Cardiac muscle cell (in vitro differentiated cells and primary cell): ENCODE measurements at regions not wholly inside any gene's neighbourhood (a gene's known extent, or its start where the extent isn't known, plus 50 kb on each side); places are given as distances from the start of the nearest gene placed in this dataset.

ENCODE experiments used
- DNase-seq, 2 donors: peaks; one replicate each; pipeline versions ENCODE4 v3.0.0 to v3.0.0-alpha.2; 2010 to 2017; ENCODE audit warnings: low read depth in 1 of 2, low spot score in 1 of 2
- H3K27ac ChIP-seq: fragments of 200-600 bp; sonication (generic); 2 replicates; pipeline ENCODE4 v1.5.1; 2016
- H3K27me3 ChIP-seq: fragments of 200-600 bp; sonication (generic); 2 replicates; pipeline ENCODE4 v1.6.0; 2016; ENCODE audit warnings: control low read depth
- H3K36me3 ChIP-seq: fragments of 200-600 bp; sonication (generic); 2 replicates; pipeline ENCODE4 v1.5.1; 2016; ENCODE audit warnings: control low read depth
- H3K4me1 ChIP-seq: fragments of 200-600 bp; sonication (generic); 2 replicates; pipeline ENCODE4 v1.8.1; 2017; ENCODE audit warnings: low read depth, mild to moderate bottlenecking, mixed run types
- H3K4me3 ChIP-seq: fragments of 200-600 bp; sonication (generic); 2 replicates; pipeline ENCODE4 v1.5.1; 2016; ENCODE audit warnings: mild to moderate bottlenecking
- H3K9me3 ChIP-seq: fragments of 200-600 bp; sonication (generic); 2 replicates; pipeline ENCODE4 v1.5.1; 2017; ENCODE audit warnings: low read depth, mild to moderate bottlenecking, control low read depth
- TF ChIP-seq, protein P1 (sequence below): IDR thresholded peaks from 2 replicates; pipeline ENCODE4 v1.5.1; 2012; ENCODE audit warnings: low read depth, mild to moderate bottlenecking, low read length

DNA sequence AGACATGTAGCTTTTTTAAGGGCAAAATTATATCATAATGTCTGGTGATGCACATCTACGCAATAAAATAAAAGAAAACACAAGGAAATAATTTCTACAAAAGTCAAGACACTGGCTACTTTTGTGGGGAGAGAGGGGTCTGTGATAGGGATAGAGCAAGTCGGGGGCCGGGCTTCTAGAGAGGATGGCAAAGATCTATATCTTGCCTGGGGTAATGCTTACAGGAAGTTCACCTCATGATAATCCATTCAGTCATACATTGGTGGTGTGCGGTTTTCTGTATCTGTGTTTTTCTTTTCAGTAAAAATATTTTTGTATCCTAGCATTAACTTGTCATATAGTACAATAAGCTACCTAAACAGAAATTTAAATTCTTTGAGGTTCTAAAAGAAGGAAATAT is 178.8 kb downstream of the ARRDC4 start:
- DNase-seq, result no peak
- H3K36me3 ChIP-seq, result no peaks in the 10 kb centered on the region

DNA sequence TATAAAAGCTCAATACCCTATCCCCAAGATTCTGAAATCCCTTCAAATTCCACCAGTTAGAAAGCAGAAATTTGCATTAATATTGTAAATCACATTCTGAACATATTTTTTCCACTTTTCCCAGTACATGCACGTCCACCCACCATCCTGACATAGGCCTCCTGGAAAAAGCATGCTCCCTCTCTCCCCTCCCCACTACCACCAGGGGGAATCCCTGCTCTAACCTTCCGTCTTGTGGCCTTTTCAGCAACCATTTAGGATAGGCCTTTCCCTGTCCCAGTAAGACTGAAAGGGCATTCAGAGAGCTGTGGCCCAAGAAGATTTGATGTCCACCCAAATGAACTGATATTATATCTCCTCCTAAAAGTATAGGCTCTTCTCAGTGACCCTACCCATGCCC is 182.1 kb downstream of the ARRDC4 start:
- H3K27ac ChIP-seq, result no peak overlapping the region
- H3K36me3 ChIP-seq, result no peaks in the 10 kb centered on the region
- no peaks in the 10 kb centered on the region for H3K9me3 ChIP-seq
- no peak overlapping the region for H3K4me3 ChIP-seq
- no peak for DNase-seq
- no peaks in the 10 kb centered on the region for H3K27me3 ChIP-seq
- H3K4me1 ChIP-seq, result no peaks in the 10 kb centered on the region
- TF ChIP-seq, protein P1, sequence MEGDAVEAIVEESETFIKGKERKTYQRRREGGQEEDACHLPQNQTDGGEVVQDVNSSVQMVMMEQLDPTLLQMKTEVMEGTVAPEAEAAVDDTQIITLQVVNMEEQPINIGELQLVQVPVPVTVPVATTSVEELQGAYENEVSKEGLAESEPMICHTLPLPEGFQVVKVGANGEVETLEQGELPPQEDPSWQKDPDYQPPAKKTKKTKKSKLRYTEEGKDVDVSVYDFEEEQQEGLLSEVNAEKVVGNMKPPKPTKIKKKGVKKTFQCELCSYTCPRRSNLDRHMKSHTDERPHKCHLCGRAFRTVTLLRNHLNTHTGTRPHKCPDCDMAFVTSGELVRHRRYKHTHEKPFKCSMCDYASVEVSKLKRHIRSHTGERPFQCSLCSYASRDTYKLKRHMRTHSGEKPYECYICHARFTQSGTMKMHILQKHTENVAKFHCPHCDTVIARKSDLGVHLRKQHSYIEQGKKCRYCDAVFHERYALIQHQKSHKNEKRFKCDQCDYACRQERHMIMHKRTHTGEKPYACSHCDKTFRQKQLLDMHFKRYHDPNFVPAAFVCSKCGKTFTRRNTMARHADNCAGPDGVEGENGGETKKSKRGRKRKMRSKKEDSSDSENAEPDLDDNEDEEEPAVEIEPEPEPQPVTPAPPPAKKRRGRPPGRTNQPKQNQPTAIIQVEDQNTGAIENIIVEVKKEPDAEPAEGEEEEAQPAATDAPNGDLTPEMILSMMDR, result no peak

More for the DNA sequence above, 178.8 kb downstream of the ARRDC4 start:
- Histone ChIP-seq H3K27ac (no peak overlapping the region), H3K4me3 (no peak overlapping the region), H3K27me3 (no peaks in the 10 kb centered on the region), H3K9me3 (no peaks in the 10 kb centered on the region), H3K4me1 (no peaks in the 10 kb centered on the region)
- TF ChIP-seq, protein P1, result no peak

DNA sequence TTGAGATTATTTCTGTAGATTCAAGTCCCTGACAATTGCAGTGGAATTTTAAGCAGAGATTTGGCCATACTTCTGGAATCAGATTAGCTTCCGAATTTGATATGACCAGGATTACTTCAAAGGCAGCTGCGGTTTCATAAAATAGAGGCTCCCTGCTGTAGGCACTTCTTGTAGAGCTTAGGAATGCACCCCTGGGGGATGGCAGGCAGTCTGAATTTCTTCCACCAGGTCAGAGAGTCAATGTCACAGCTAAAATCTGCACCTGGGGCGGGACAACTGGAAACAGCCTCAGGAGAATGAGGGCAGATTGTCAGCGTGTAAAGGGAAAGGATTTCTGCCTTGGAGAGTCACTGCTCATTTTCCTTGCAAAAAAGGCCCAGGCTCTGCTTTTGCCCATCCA is 182.6 kb downstream of the ARRDC4 start:
- Histone ChIP-seq H3K27ac (no peak overlapping the region), H3K27me3 (no peaks in the 10 kb centered on the region), H3K9me3 (no peaks in the 10 kb centered on the region), H3K4me3 (no peak overlapping the region), H3K36me3 (no peaks in the 10 kb centered on the region), H3K4me1 (no peaks in the 10 kb centered on the region)
- DNase-seq, result no peak
- TF ChIP-seq, protein P1, result no peak

DNA sequence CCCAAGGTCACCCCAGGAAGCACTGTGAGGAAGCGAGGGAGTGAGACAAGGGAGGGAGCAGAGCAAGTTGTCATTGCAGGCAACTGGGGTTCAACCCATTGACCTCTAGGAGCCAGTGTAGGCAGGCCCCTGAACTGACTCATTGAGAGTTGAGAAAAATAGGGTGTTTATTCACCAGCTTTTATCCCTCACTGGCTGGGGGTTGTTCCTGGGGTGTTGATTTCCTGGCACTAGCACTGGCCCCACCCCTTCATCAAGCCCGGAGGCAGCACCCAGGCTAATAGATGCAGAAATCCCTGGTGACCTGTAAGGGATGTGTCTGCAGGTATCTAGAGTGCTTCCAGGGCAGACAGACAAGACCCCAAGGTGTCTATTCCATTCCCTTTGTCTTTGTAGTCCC is 183.9 kb downstream of the ARRDC4 start:
- no peaks in the 10 kb centered on the region for H3K36me3 ChIP-seq
- no peaks in the 10 kb centered on the region for H3K27me3 ChIP-seq
- no peak overlapping the region for H3K27ac ChIP-seq
- H3K9me3 ChIP-seq, result no peaks in the 10 kb centered on the region
- TF ChIP-seq, protein P1, result no peak
- H3K4me3 ChIP-seq, result no peak overlapping the region
- H3K4me1 ChIP-seq, result no peaks in the 10 kb centered on the region
- no peak for DNase-seq

DNA sequence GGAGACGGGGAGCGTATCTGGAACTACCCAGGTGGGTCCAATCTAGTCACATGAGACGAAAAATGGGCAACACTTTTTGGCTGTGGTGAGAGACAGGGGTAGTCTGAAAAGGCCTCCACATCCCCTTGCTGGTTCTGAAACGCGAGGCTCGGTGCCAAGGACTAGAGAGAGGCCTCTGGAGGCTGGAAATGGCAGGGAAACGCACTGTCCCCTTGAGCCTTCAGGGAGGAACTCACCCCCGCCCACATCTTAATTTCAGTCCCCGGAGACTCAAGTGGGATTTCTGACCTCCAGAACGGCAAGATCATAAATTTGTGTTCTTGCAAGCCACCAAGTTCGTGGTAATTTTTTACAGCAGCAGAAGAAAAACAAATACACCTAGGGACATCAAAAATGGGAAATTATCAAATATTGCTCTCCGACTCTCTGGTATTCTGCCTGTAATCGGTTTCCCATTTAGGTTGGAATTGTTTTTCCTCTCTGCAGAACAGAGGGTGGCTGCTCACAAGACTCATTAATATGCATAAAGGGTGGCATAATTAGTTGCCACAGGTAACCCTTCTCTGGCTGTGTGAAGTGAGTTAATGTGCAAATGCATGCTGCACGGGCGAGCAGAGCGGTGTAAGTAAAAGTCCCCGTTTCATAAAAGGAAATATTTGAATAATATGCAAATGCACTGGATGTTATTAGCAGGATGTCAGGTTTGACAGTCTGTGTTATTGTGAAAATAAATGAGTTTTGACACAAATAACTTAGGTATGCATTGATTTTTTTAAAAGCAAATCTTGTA is 185.7 kb downstream of the ARRDC4 start:
- DNase-seq, result no peak
- H3K4me3 ChIP-seq, result no peak overlapping the region
- H3K4me1 ChIP-seq, result no peaks in the 10 kb centered on the region
- H3K9me3 ChIP-seq, result no peaks in the 10 kb centered on the region
- H3K27me3 ChIP-seq, result no peaks in the 10 kb centered on the region
- TF ChIP-seq, protein P1, result no peak
- no peaks in the 10 kb centered on the region for H3K36me3 ChIP-seq
- no peak overlapping the region for H3K27ac ChIP-seq

DNA sequence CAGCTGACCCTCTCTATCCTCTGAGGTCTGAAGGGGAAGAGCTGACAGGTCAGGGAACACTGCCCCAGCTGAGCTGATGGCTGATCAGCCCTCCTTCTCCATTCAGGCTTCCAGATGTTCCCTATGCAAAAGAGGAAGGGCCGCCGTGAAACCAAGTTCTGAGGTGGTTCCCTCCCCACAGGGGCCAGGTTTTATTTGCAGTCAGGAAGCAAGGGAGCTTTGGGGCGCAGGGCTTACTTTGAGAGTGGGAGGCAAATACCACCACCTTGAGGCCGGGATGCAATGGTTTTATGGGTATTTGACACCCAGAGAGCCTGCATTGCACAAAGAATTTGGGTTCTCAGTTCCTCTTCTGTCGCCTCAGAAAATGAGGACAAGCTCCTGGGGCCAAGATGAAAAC is 186.9 kb downstream of the ARRDC4 start:
- Histone ChIP-seq H3K4me3 (no peak overlapping the region), H3K27ac (no peak overlapping the region), H3K36me3 (no peaks in the 10 kb centered on the region), H3K27me3 (no peaks in the 10 kb centered on the region), H3K4me1 (no peaks in the 10 kb centered on the region), H3K9me3 (no peaks in the 10 kb centered on the region)
- TF ChIP-seq, protein P1, result no peak
- no peak for DNase-seq
